Nephron progenitor cell (in vitro differentiated cells): ENCODE measurements at regions not wholly inside any gene's neighbourhood (a gene's known extent, or its start where the extent isn't known, plus 50 kb on each side); places are given as distances from the start of the nearest gene placed in this dataset.

Experiments
- DNase-seq: peaks from one replicate; pipeline ENCODE4 v3.0.0; 2021
- H3K27ac Mint-ChIP-seq: 2 replicates; pipeline ENCODE4 v1.8.0; 2021; ENCODE audit warnings: mild to moderate bottlenecking, moderate library complexity, mixed read lengths
- H3K27me3 Mint-ChIP-seq: 2 replicates; pipeline ENCODE4 v1.8.0; 2021; ENCODE audit warnings: mild to moderate bottlenecking, low read depth, mixed read lengths; ENCODE audit not compliant: poor library complexity
- H3K36me3 Mint-ChIP-seq: 2 replicates; pipeline ENCODE4 v1.8.0; 2021; ENCODE audit warnings: low read depth, mixed read lengths
- H3K4me1 Mint-ChIP-seq: 2 replicates; pipeline ENCODE4 v1.8.0; 2021; ENCODE audit warnings: mixed read lengths
- H3K4me3 Mint-ChIP-seq: 2 replicates; pipeline ENCODE4 v1.8.0; 2021; ENCODE audit warnings: mild to moderate bottlenecking, moderate library complexity, mixed read lengths
- H3K9me3 Mint-ChIP-seq: 2 replicates; pipeline ENCODE4 v1.8.0; 2021; ENCODE audit warnings: mild to moderate bottlenecking, moderate library complexity, mixed read lengths
- TF ChIP-seq, protein P1 (sequence below): fragments of 200-600 bp; sonication (generic); IDR thresholded peaks from 2 replicates; pipeline ENCODE4 v1.5.0; 2021; ENCODE audit warnings: antibody characterized with exemption

DNA sequence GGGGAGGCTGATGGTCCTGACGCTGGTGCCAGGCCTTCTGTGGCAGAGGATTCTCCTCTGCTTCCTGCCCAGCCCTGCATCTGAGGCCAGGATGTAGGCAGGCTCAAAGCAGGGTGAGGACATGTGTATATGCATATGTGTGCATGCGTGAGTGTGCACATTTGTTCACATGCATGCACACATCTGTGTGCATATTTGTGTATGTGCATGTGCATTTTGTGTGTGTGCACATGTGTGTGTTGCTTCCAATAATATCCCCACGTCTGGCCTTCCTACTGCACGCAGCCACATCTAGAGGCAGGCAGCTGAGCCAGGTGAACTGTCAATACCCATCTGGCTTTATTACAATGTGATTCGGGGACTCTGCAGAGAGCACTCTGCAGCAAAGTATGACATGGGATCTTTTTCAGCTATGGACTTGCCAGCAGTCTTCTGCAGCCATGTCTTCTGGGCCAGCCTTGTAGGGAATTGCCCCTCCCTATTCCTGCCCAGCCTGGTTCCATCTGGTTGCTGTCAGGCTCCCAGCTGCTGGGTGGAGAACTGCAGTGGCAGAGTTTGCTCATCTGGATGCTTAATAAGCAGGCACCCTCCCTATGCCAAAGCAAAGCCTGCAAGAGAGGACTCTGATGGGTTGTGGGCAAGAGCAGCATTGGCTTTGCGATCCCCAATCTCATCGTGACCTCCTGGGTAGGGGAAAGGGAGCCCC is 140.7 kb downstream of the PFKFB3 start:
- H3K36me3 Mint-ChIP-seq: no peaks in the 10 kb centered on the region
- H3K4me1 Mint-ChIP-seq: peaks cover 5% of the 10 kb centered on the region
- peaks cover 24% of the 10 kb centered on the region for H3K27me3 Mint-ChIP-seq
- no peak overlapping the region for H3K4me3 Mint-ChIP-seq
- DNase-seq: no peak
- TF ChIP-seq, protein P1, sequence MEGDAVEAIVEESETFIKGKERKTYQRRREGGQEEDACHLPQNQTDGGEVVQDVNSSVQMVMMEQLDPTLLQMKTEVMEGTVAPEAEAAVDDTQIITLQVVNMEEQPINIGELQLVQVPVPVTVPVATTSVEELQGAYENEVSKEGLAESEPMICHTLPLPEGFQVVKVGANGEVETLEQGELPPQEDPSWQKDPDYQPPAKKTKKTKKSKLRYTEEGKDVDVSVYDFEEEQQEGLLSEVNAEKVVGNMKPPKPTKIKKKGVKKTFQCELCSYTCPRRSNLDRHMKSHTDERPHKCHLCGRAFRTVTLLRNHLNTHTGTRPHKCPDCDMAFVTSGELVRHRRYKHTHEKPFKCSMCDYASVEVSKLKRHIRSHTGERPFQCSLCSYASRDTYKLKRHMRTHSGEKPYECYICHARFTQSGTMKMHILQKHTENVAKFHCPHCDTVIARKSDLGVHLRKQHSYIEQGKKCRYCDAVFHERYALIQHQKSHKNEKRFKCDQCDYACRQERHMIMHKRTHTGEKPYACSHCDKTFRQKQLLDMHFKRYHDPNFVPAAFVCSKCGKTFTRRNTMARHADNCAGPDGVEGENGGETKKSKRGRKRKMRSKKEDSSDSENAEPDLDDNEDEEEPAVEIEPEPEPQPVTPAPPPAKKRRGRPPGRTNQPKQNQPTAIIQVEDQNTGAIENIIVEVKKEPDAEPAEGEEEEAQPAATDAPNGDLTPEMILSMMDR: no peak
- H3K27ac Mint-ChIP-seq: no peak overlapping the region
- peaks cover 5% of the 10 kb centered on the region for H3K9me3 Mint-ChIP-seq

DNA sequence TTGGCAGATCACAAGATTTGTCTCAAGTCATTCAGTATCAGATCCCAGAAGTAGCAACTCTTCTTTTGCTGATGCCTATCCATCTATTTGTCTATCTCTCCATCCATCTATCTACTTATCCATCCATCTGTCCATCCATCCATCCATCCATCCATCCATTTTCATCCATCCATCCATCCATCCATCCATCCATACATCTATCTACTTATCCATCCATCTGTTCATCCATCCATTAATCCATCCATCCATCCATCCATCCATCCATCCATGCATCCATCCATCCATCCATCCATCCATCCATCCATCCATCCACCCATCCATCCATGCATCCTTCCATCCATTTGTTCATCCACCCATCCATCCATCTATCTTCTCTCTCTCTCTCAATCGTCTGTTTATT is 142.7 kb downstream of the PFKFB3 start:
- Mint-ChIP-seq H3K4me3 (no peak overlapping the region), H3K36me3 (no peaks in the 10 kb centered on the region), H3K27me3 (peaks cover 19% of the 10 kb centered on the region), H3K27ac (no peak overlapping the region), H3K4me1 (peaks cover 5% of the 10 kb centered on the region), H3K9me3 (peaks cover 5% of the 10 kb centered on the region)
- no peak for DNase-seq
- TF ChIP-seq, protein P1: no peak

DNA sequence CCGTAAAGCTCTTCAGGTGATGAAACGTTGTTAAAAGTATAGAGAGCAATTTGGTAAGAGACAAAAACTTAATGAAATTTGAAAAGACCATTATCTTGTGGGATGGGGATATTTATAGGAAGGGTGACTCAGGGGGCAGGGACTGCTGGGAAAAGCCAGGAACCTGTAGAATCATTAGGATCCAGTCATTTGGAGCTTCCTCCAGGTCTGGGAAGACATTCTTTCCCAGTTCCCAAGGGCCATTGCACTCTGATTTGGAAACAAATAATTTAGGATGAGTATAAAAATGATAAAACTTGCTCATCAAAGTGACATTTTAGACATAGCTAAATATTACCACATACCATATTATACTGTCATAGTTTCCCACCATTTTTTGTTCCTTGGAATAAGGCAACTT is 143.9 kb downstream of the PFKFB3 start:
- TF ChIP-seq, protein P1: no peak
- no peak overlapping the region for H3K4me3 Mint-ChIP-seq
- no peaks in the 10 kb centered on the region for H3K36me3 Mint-ChIP-seq
- H3K27ac Mint-ChIP-seq: no peak overlapping the region
- peaks cover 5% of the 10 kb centered on the region for H3K9me3 Mint-ChIP-seq
- DNase-seq: no peak
- H3K27me3 Mint-ChIP-seq: peaks cover 12% of the 10 kb centered on the region
- H3K4me1 Mint-ChIP-seq: peaks cover 4% of the 10 kb centered on the region

DNA sequence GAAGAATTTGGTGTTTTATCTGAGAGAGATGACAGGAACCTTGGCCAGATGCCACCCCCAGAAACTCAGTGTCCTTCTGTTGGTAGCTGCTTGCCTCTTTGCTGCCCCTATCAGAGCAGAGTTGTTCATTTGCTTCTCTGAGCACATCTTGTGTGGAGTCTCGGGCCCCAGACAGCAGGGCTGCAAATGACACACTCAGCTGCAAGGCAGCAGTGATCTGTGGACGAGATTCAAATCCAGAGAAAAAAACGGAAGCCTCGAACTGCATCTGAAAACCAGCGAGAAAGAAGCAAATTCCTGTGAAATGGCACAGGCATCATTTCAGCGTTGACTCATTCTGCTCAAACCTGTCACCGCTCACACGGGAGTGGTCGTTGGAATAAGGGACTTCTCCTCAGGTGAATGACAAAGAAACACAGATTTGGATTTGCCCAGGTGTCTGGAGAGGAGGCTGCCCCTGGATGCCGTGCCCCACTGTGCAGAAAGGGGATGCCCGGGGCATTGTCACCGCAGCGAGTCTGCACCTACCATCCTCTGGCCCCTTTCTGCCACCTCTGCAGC is 144.7 kb downstream of the PFKFB3 start:
- TF ChIP-seq, protein P1: no peak
- Mint-ChIP-seq H3K36me3 (no peaks in the 10 kb centered on the region), H3K27me3 (peaks cover 15% of the 10 kb centered on the region), H3K9me3 (peaks cover 5% of the 10 kb centered on the region), H3K27ac (peak overlapping the region; percentile 33), H3K4me3 (no peak overlapping the region), H3K4me1 (no peaks in the 10 kb centered on the region)
- DNase-seq: no peak

DNA sequence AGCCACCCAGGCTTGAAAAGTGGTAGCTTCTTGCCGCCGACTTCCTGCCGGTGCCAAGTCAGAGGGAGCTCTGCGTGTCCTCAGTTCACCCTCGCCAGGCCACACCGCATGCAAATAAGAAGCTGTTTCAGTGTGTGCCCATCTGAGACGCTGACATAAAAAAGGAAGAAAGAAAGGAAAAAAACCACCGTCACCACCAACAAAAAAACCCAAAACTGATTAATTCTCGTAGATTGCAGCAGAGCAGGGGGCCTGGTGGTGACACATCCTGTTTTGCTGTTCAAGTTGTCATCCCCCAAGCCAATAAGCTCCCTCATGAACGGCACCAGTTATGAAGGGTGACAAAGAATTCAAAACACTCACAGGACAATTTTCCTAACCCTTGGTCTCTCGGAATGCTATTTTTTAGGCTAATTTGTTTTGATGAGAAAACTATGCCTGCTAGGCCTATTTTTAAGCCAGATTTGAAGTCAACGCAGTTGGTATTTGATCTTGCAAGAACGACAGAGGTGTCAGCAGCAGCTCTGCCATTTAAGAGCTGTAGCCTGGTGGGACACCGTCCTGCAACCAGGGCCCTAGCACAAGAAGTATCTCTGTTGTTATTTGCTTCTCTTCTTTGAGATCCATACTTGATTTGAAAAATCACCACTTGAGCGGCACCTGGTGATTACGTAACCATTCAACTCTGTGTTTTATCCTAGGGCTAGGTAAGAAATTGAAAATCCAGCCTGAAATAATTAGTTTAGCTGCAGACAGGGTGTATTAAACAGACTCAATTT is 145.6 kb downstream of the PFKFB3 start:
- H3K36me3 Mint-ChIP-seq: no peaks in the 10 kb centered on the region
- no peak for DNase-seq
- H3K27ac Mint-ChIP-seq: no peak overlapping the region
- H3K9me3 Mint-ChIP-seq: peaks cover 5% of the 10 kb centered on the region
- H3K4me3 Mint-ChIP-seq: no peak overlapping the region
- H3K4me1 Mint-ChIP-seq: no peaks in the 10 kb centered on the region
- TF ChIP-seq, protein P1: no peak
- H3K27me3 Mint-ChIP-seq: peaks cover 14% of the 10 kb centered on the region
